ENCODE measurements at regions not wholly inside any gene's neighbourhood (a gene's known extent, or its start where the extent isn't known, plus 50 kb on each side); places are given as distances from the start of the nearest gene placed in this dataset.

DNA sequence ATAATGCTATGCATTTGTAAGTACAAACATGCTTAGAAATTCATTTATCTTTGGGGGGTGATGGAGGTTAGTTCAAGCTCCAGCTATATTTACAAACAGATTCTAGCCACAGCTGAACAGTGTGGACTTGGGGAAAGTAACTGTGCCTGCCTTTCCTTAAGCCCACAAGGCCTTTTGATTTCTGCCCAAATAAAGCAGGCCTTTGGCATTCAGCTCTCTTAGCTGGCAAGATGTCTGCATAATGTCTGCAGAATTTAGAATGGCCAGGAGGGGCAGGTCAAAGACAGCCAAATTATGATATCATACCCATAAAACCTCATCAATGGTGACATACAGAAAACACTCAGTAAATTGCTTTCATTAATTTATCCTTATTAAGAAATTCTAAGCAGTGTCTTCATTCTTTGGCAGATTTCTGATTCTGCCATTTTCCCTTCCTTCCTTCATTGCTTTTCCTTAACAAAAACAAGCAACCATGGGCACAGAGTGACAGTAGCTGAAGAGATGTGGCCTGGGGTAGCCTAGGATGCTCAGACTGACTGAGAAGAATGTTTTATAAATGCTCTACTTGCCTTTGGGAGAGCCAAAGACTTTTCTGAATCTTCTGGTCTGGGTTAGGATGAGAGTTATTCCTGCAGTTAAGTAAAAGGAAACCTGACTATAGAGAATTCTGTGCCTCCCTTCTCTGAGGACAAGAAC is 538.7 kb upstream of the NR3C2 start (continued):
- no peak for TF ChIP-seq SALL1 (CRISPR knock-in tag; IDR thresholded peaks at IDR 0.05)
- no peak for TF ChIP-seq THAP11 (CRISPR knock-in tag; IDR thresholded peaks at IDR 0.05)
- no peak for TF ChIP-seq KAT8 (CRISPR knock-in tag; IDR thresholded peaks at IDR 0.05)
- no peak for TF ChIP-seq ZKSCAN5 (CRISPR knock-in tag; IDR thresholded peaks at IDR 0.05)
- TF ChIP-seq, protein P1, sequence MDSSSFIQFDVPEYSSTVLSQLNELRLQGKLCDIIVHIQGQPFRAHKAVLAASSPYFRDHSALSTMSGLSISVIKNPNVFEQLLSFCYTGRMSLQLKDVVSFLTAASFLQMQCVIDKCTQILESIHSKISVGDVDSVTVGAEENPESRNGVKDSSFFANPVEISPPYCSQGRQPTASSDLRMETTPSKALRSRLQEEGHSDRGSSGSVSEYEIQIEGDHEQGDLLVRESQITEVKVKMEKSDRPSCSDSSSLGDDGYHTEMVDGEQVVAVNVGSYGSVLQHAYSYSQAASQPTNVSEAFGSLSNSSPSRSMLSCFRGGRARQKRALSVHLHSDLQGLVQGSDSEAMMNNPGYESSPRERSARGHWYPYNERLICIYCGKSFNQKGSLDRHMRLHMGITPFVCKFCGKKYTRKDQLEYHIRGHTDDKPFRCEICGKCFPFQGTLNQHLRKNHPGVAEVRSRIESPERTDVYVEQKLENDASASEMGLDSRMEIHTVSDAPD (CRISPR knock-in tag; IDR thresholded peaks at IDR 0.05) = no peak
- TF ChIP-seq ZNF160 (CRISPR knock-in tag; IDR thresholded peaks at IDR 0.05) = no peak
- TF ChIP-seq, protein P2, sequence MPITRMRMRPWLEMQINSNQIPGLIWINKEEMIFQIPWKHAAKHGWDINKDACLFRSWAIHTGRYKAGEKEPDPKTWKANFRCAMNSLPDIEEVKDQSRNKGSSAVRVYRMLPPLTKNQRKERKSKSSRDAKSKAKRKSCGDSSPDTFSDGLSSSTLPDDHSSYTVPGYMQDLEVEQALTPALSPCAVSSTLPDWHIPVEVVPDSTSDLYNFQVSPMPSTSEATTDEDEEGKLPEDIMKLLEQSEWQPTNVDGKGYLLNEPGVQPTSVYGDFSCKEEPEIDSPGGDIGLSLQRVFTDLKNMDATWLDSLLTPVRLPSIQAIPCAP (CRISPR knock-in tag; IDR thresholded peaks at IDR 0.05; ENCODE audit: low read depth) = no peak

DNA sequence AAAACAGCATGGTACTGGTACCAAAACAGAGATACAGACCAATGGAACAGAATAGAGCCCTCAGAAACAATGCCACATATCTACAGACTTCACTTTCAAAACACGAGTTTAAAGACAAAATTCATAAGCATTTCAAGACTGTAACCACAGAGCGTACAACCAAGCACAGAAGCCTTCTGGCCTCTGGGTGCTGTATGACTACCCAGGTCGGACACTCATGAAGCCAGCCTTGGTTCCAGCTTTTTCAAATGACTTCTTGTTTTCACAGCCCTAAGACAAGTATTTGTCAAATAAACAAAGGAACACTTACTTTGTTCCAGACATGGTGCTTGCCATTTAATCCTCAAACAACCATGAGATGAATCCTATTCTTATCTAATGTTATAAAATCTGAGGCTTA is 536.1 kb upstream of the NR3C2 start:
- no TSS peak for BruUV-seq (replicated peaks)
- intact Hi-C loops (cut with micrococcal nuclease; ENCODE audit: unreplicated experiment) (no loop called here), in situ Hi-C loops (cut with HindIII; ENCODE audit: extremely low pct_ligation_motif_present, low pct_unique_long_range_greater_than_20kb) (loop anchor here (25.0 kb wide), 1 partner anchor 284 kb away; no protein-coding TSS in a partner anchor)
- Histone ChIP-seq H3K9me3 (ENCODE audit: low read length) (0 out of 2 replicates have a peak, but pooled peaks cover 13% of the 10 kb centered on the region), H3K36me3 (replicated peaks in 1 of 2; ENCODE audit: control insufficient read depth in 1 of 2, insufficient read depth in 2 of 2, low read length in 2 of 2) (no peaks in the 10 kb centered on the region), H3K27ac (ENCODE audit: extremely low read length, insufficient read depth, low read length) (no peak overlapping the region), H3K27me3 (ENCODE audit: control insufficient read depth in 1 of 2, insufficient read depth in 2 of 2, low read length in 2 of 2) (no peaks in the 10 kb centered on the region), H3K4me1 (ENCODE audit: insufficient read depth, low read length) (no peaks in the 10 kb centered on the region), H3K4me2 (ENCODE audit: low read depth, low read length) (no peak overlapping the region), H3K9ac (ENCODE audit: insufficient read depth, low read depth, low read length) (no peak overlapping the region), H3K79me2 (ENCODE audit: insufficient read depth, low read length) (no peaks in the 10 kb centered on the region), H2AFZ (ENCODE audit: low read length) (no peak overlapping the region), H3K4me3 (replicated peaks in 1 of 3; ENCODE audit: insufficient read depth in 1 of 3, low read depth in 2 of 3, low read length in 3 of 3) (no peak overlapping the region), H4K20me1 (ENCODE audit: insufficient read depth, low read length) (no peaks in the 10 kb centered on the region)
- DNase-seq (ENCODE audit: low spot score) = no peak
- FAIRE-seq = no peak
- POLR2A ChIA-PET = no interaction called here
- CTCF ChIA-PET (ENCODE audit: low intra/inter-chr PET ratio, low total read pairs) = no interaction called here
- no peak for ATAC-seq
- no peak for TF ChIP-seq ZNF17 (CRISPR knock-in tag; IDR thresholded peaks at IDR 0.05)
- 0% methylated on average over 2 of the region's 3 CpGs for WGBS (ENCODE audit: low lambda C conversion rate)

Measured in HepG2 (cell line).